ENCODE measurements at regions not wholly inside any gene's neighbourhood (a gene's known extent, or its start where the extent isn't known, plus 50 kb on each side); places are given as distances from the start of the nearest gene placed in this dataset.

DNA sequence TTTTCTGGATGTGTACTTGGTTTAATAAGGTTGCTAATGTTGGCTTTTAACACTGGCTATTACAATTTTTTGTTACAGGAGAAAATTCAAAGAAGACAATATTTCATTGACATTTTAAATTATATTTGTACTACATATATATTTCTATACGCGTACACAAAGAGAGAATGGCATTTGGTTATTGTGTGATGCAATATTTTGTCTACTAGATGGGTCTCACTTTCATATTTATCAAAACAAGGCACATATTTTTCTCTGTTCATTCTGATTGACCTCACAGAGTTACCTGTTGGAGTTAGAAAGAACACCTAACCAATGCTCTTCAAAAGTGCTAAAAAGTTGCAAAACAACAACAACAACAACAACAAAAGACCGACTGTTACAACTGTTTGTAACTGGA is 50.2 kb upstream of the VGLL3 start:
- no peak for DNase-seq

Measured in activated gamma-delta T cell treated with Interleukin-2 at 50 U/mL for 16 hours (primary cell).